H4 (cell line): ENCODE measurements at regions not wholly inside any gene's neighbourhood (a gene's known extent, or its start where the extent isn't known, plus 50 kb on each side); places are given as distances from the start of the nearest gene placed in this dataset.
A peak's percentile ranks its signal among the peaks of the same experiment; 100 is the strongest.
"Not testable (repeated sequence)": the region's sequence is repeated elsewhere in the genome, so short reads cannot be mapped to it uniquely, and the experiment has no call there.

Experiments
- DNase-seq: peaks from one replicate; pipeline ENCODE4 v3.0.0-alpha.2; 2015; ENCODE audit warnings: low spot score

- DNase-seq: not testable (repeated sequence)
Observed at GRCh38 chr2:110335415-110336049, 123.2 kb upstream of the MTLN start.

- DNase-seq: not testable (repeated sequence)
Observed at GRCh38 chr2:110333114-110334095, 121.1 kb upstream of the MTLN start.

- DNase-seq: not testable (repeated sequence)
Observed at GRCh38 chr2:110331625-110332024, 119.3 kb upstream of the MTLN start.

GRCh38 chr2:110329760-110330159, 117.4 kb upstream of the MTLN start:
- DNase-seq: not testable (repeated sequence)

- DNase-seq: not testable (repeated sequence)
Observed at GRCh38 chr2:110329158-110329557, 116.8 kb upstream of the MTLN start.

GRCh38 chr2:110328677-110329076, 116.3 kb upstream of the MTLN start:
- peak; percentile 1 for DNase-seq

- DNase-seq: not testable (repeated sequence)
Observed at GRCh38 chr2:110323832-110324231, 111.5 kb upstream of the MTLN start.

GRCh38 chr2:110322535-110322934, 110.2 kb upstream of the MTLN start:
- DNase-seq: not testable (repeated sequence)

GRCh38 chr2:110320834-110321563, 108.7 kb upstream of the MTLN start:
- DNase-seq: not testable (repeated sequence)

- not testable (repeated sequence) for DNase-seq
Observed at GRCh38 chr2:110318898-110319297, 106.6 kb upstream of the MTLN start.

- DNase-seq: not testable (repeated sequence)
Observed at GRCh38 chr2:110317377-110317776, 105.0 kb upstream of the MTLN start.

GRCh38 chr2:110316051-110316865, 103.9 kb upstream of the MTLN start:
- not testable (repeated sequence) for DNase-seq

- DNase-seq: not testable (repeated sequence)
Observed at GRCh38 chr2:110315054-110315820, 102.9 kb upstream of the MTLN start.

GRCh38 chr2:110314472-110314871, 102.1 kb upstream of the MTLN start:
- not testable (repeated sequence) for DNase-seq

- DNase-seq: not testable (repeated sequence)
Observed at GRCh38 chr2:110313032-110313431, 100.7 kb upstream of the MTLN start.

GRCh38 chr2:110311713-110312444, 99.5 kb upstream of the MTLN start:
- DNase-seq: not testable (repeated sequence)

- not testable (repeated sequence) for DNase-seq
Observed at GRCh38 chr2:110310988-110311475, 98.7 kb upstream of the MTLN start.

- DNase-seq: not testable (repeated sequence)
Observed at GRCh38 chr2:110308728-110309127, 96.4 kb upstream of the MTLN start.

GRCh38 chr2:110292807-110293206, 80.5 kb upstream of the MTLN start:
- DNase-seq: not testable (repeated sequence)
